HepG2 (cell line): ENCODE measurements at regions not wholly inside any gene's neighbourhood (a gene's known extent, or its start where the extent isn't known, plus 50 kb on each side); places are given as distances from the start of the nearest gene placed in this dataset.
A peak's percentile ranks its signal among the peaks of the same experiment; 100 is the strongest.

Experiments
- CAMTA2 ChIP-seq: sonication (generic); formaldehyde crosslinking; IDR thresholded peaks from 2 replicates; pipeline ENCODE4 v1.4.0; 2020; ENCODE audit warnings: mild to moderate bottlenecking, missing genetic modification reagents, borderline replicate concordance
- FOSL2 ChIP-seq: sonication (generic); formaldehyde crosslinking; IDR thresholded peaks from 2 replicates; pipeline ENCODE4 v1.4.0; 2020; ENCODE audit warnings: missing genetic modification reagents
- GFI1 ChIP-seq: sonication (generic); formaldehyde crosslinking; IDR thresholded peaks from 2 replicates; pipeline ENCODE4 v1.5.0; 2020; ENCODE audit warnings: missing genetic modification reagents, mild to moderate bottlenecking, borderline replicate concordance
- RAD51 ChIP-seq: fragments of 450-650 bp; IDR thresholded peaks from 2 replicates; pipeline ENCODE4 v1.6.1; 2016; ENCODE audit warnings: borderline replicate concordance
- RFX1 ChIP-seq: fragments of 450-650 bp; IDR thresholded peaks from 2 replicates; pipeline ENCODE4 v1.6.1; 2017
- RNF2 ChIP-seq: fragments of 450-650 bp; conservative IDR thresholded peaks from 2 replicates; pipeline ENCODE4 v1.6.1; 2016; ENCODE audit warnings: low read depth
- RXRB ChIP-seq: IDR thresholded peaks from 2 replicates; pipeline ENCODE4 v1.6.1; 2016; ENCODE audit warnings: borderline replicate concordance, missing genetic modification reagents, missing compliant biosample characterization
- TCF7L2 ChIP-seq: IDR thresholded peaks from 2 replicates; pipeline ENCODE4 v1.6.1; 2011; ENCODE audit warnings: mild to moderate bottlenecking, low read depth, low read length, moderate library complexity
- XRCC5 ChIP-seq: fragments of 200-400 bp; formaldehyde crosslinking; optimal IDR thresholded peaks from 2 replicates; pipeline ENCODE3; 2017; ENCODE audit warnings: mild to moderate bottlenecking, low read length
- ZBTB3 ChIP-seq: sonication (generic); formaldehyde crosslinking; IDR thresholded peaks from 2 replicates; pipeline ENCODE4 v1.4.0; 2020; ENCODE audit warnings: low read depth, mild to moderate bottlenecking, moderate library complexity, missing genetic modification reagents, borderline replicate concordance
- ZBTB46 ChIP-seq: sonication (generic); formaldehyde crosslinking; IDR thresholded peaks from 2 replicates; pipeline ENCODE4 v1.4.0; 2020; ENCODE audit warnings: mild to moderate bottlenecking, missing genetic modification reagents, borderline replicate concordance
- ZEB1 ChIP-seq: IDR thresholded peaks from 2 replicates; pipeline ENCODE4 v1.6.1; 2012; ENCODE audit warnings: mild to moderate bottlenecking, low read depth, inconsistent platforms; ENCODE audit not compliant: insufficient replicate concordance
- ZFP36L1 ChIP-seq: sonication (generic); formaldehyde crosslinking; IDR thresholded peaks from 2 replicates; pipeline ENCODE4 v1.8.0; 2022; ENCODE audit warnings: mild to moderate bottlenecking, missing genetic modification reagents, moderate library complexity
- ZHX1 ChIP-seq: sonication (generic); formaldehyde crosslinking; IDR thresholded peaks from 2 replicates; pipeline ENCODE4 v1.8.1; 2022; ENCODE audit warnings: low read depth, mild to moderate bottlenecking, missing genetic modification reagents
- ZNF17 ChIP-seq: sonication (generic); formaldehyde crosslinking; IDR thresholded peaks from 2 replicates; pipeline ENCODE4 v1.5.0; 2020; ENCODE audit warnings: mild to moderate bottlenecking, missing genetic modification reagents
- ZNF207 ChIP-seq: fragments of 450-650 bp; IDR thresholded peaks from 2 replicates; pipeline ENCODE4 v1.6.1; 2016; ENCODE audit warnings: antibody characterized with exemption, borderline replicate concordance
- ZNF343 ChIP-seq: sonication (generic); formaldehyde crosslinking; IDR thresholded peaks from 2 replicates; pipeline ENCODE4 v1.4.0; 2020; ENCODE audit warnings: mild to moderate bottlenecking, missing genetic modification reagents
- ZNF354B ChIP-seq: sonication (generic); formaldehyde crosslinking; IDR thresholded peaks from 2 replicates; pipeline ENCODE4 v1.8.0; 2022; ENCODE audit warnings: mild to moderate bottlenecking, missing genetic modification reagents
- ZNF547 ChIP-seq: sonication (generic); formaldehyde crosslinking; IDR thresholded peaks from 2 replicates; pipeline ENCODE4 v1.5.1; 2020; ENCODE audit warnings: mild to moderate bottlenecking, missing genetic modification reagents
- ZNF558 ChIP-seq: sonication (generic); formaldehyde crosslinking; IDR thresholded peaks from 2 replicates; pipeline ENCODE4 v1.9.0; 2022; ENCODE audit warnings: mild to moderate bottlenecking, missing genetic modification reagents, borderline replicate concordance
- ZNF616 ChIP-seq: sonication (generic); formaldehyde crosslinking; IDR thresholded peaks from 2 replicates; pipeline ENCODE4 v1.5.0; 2020; ENCODE audit warnings: low read depth, mild to moderate bottlenecking, missing genetic modification reagents
- ZNF678 ChIP-seq: sonication (generic); formaldehyde crosslinking; IDR thresholded peaks from 2 replicates; pipeline ENCODE4 v1.4.0; 2020; ENCODE audit warnings: mild to moderate bottlenecking, missing genetic modification reagents
- ZNF776 ChIP-seq: sonication (generic); formaldehyde crosslinking; IDR thresholded peaks from 2 replicates; pipeline ENCODE4 v1.4.0; 2020; ENCODE audit warnings: mild to moderate bottlenecking, missing genetic modification reagents
- ZNF83 ChIP-seq: sonication (generic); formaldehyde crosslinking; IDR thresholded peaks from 2 replicates; pipeline ENCODE4 v1.4.0; 2020; ENCODE audit warnings: missing genetic modification reagents, mild to moderate bottlenecking, borderline replicate concordance
- ZNF841 ChIP-seq: sonication (generic); formaldehyde crosslinking; IDR thresholded peaks from 2 replicates; pipeline ENCODE4 v1.8.1; 2023; ENCODE audit warnings: missing genetic modification reagents, borderline replicate concordance
- TF ChIP-seq, protein P1 (sequence below): fragments of 450-650 bp; IDR thresholded peaks from 2 replicates; pipeline ENCODE4 v1.6.1; 2017; ENCODE audit warnings: mild to moderate bottlenecking

DNA sequence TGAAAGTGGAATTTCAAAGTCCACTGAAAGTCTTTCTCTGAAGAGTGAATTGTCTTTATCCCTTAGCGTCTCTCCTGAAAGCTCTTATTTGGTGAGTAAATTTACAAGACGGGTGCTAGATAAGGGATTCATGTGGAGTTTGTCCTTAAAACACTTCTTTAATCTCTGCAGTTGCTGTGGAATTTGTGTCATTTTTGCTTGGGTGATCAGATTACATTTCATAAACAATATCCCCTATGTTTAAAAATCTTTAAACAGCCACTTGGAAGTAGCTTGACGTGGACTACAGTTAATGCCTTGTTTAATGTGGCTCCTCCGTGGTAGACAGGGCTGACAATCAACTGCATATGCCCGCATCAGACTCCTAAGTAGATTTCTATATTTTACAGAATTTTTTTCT, 175.4 kb upstream of the ZNF217 start (continued):
- TF ChIP-seq ZBTB3 (CRISPR knock-in tag) (no peak), CAMTA2 (CRISPR knock-in tag) (no peak), GFI1 (CRISPR knock-in tag) (peak; percentile 91), RAD51 (no peak), ZNF83 (no peak), ZNF207 (no peak), RXRB (CRISPR knock-in tag) (peak; percentile 90), ZNF776 (CRISPR knock-in tag) (no peak), ZNF354B (CRISPR knock-in tag) (no peak), RFX1 (no peak), ZNF343 (CRISPR knock-in tag) (no peak), ZEB1 (no peak), ZBTB46 (no peak), TCF7L2 (peak; percentile 37; the same call in 1 of the 2 replicates), ZNF616 (CRISPR knock-in tag) (no peak), XRCC5 (no peak), ZFP36L1 (CRISPR knock-in tag) (no peak), ZNF17 (CRISPR knock-in tag) (no peak), ZHX1 (CRISPR knock-in tag) (no peak), ZNF547 (CRISPR knock-in tag) (no peak), ZNF558 (CRISPR knock-in tag) (no peak), RNF2 (no peak), ZNF841 (CRISPR knock-in tag) (no peak), ZNF678 (CRISPR knock-in tag) (no peak), FOSL2 (no peak)
- TF ChIP-seq, protein P1, sequence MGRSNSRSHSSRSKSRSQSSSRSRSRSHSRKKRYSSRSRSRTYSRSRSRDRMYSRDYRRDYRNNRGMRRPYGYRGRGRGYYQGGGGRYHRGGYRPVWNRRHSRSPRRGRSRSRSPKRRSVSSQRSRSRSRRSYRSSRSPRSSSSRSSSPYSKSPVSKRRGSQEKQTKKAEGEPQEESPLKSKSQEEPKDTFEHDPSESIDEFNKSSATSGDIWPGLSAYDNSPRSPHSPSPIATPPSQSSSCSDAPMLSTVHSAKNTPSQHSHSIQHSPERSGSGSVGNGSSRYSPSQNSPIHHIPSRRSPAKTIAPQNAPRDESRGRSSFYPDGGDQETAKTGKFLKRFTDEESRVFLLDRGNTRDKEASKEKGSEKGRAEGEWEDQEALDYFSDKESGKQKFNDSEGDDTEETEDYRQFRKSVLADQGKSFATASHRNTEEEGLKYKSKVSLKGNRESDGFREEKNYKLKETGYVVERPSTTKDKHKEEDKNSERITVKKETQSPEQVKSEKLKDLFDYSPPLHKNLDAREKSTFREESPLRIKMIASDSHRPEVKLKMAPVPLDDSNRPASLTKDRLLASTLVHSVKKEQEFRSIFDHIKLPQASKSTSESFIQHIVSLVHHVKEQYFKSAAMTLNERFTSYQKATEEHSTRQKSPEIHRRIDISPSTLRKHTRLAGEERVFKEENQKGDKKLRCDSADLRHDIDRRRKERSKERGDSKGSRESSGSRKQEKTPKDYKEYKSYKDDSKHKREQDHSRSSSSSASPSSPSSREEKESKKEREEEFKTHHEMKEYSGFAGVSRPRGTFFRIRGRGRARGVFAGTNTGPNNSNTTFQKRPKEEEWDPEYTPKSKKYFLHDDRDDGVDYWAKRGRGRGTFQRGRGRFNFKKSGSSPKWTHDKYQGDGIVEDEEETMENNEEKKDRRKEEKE: no peak
